ENCODE measurements at regions not wholly inside any gene's neighbourhood (a gene's known extent, or its start where the extent isn't known, plus 50 kb on each side); places are given as distances from the start of the nearest gene placed in this dataset.
A peak's percentile ranks its signal among the peaks of the same experiment; 100 is the strongest.

GRCh38 chr9:87340391-87340790 is 157.3 kb upstream of the DAPK1 start:
- no peaks in the 10 kb centered on the region for H3K9me3 Mint-ChIP-seq (ENCODE audit: unreplicated experiment)
- ChIA-PET POLR2A (interaction anchor here (1.3 to 5.2 kb wide), 2 partner anchors 35 to 41 kb away, joined by 3 to 79 read pairs; no protein-coding TSS in a partner anchor), CTCF (interaction anchor here (0.7 to 1.1 kb wide), 4 partner anchors 32 to 906 kb away, joined by 3 to 4 read pairs (median 3); no protein-coding TSS in a partner anchor)
- no peak overlapping the region for H3K27ac Mint-ChIP-seq (ENCODE audit: low read depth, unreplicated experiment)
- H3K4me1 Mint-ChIP-seq (ENCODE audit: insufficient read depth, unreplicated experiment): peaks cover 47% of the 10 kb centered on the region
- no peak for DNase-seq (ENCODE audit: unreplicated experiment)
- no peak for TF ChIP-seq CTCF (IDR thresholded peaks at IDR 0.05; ENCODE audit: unreplicated experiment)
- intact Hi-C loops (cut with micrococcal nuclease): no loop called here
- H3K36me3 Mint-ChIP-seq (ENCODE audit: insufficient read depth, unreplicated experiment): no peaks in the 10 kb centered on the region
- H3K4me3 Mint-ChIP-seq (ENCODE audit: unreplicated experiment): no peak overlapping the region
- no TSS peak for BruUV-seq (replicated peaks)
- H3K27me3 Mint-ChIP-seq (ENCODE audit: insufficient read depth, unreplicated experiment): no peaks in the 10 kb centered on the region

GRCh38 chr9:87342743-87343142 is 154.9 kb upstream of the DAPK1 start:
- intact Hi-C loops (cut with micrococcal nuclease): no loop called here
- POLR2A ChIA-PET: interaction anchor here (1.1 to 5.2 kb wide), 7 partner anchors 24 to 154 kb away, joined by 3 to 79 read pairs (median 10); partner anchors contain the start of gene DAPK1
- no peaks in the 10 kb centered on the region for H3K27me3 Mint-ChIP-seq (ENCODE audit: insufficient read depth, unreplicated experiment)
- CTCF ChIA-PET: interaction anchor here (0.6 to 4.2 kb wide), 6 partner anchors 11 to 929 kb away, joined by 3 to 36 read pairs (median 6); partner anchors contain the start of gene DAPK1
- H3K4me1 Mint-ChIP-seq (ENCODE audit: insufficient read depth, unreplicated experiment): peaks cover 37% of the 10 kb centered on the region
- no TSS peak for BruUV-seq (replicated peaks)
- H3K9me3 Mint-ChIP-seq (ENCODE audit: unreplicated experiment): no peaks in the 10 kb centered on the region
- no peak overlapping the region for H3K27ac Mint-ChIP-seq (ENCODE audit: low read depth, unreplicated experiment)
- H3K36me3 Mint-ChIP-seq (ENCODE audit: insufficient read depth, unreplicated experiment): no peaks in the 10 kb centered on the region
- TF ChIP-seq CTCF (IDR thresholded peaks at IDR 0.05; ENCODE audit: unreplicated experiment): no peak
- peak; percentile 54 for DNase-seq (ENCODE audit: unreplicated experiment)
- peak overlapping the region; percentile 35 for H3K4me3 Mint-ChIP-seq (ENCODE audit: unreplicated experiment)

- Mint-ChIP-seq H3K36me3 (ENCODE audit: insufficient read depth, unreplicated experiment) (no peaks in the 10 kb centered on the region), H3K27me3 (ENCODE audit: insufficient read depth, unreplicated experiment) (no peaks in the 10 kb centered on the region), H3K4me3 (ENCODE audit: unreplicated experiment) (peak overlapping the region; percentile 15), H3K27ac (ENCODE audit: low read depth, unreplicated experiment) (peak overlapping the region; percentile 85), H3K4me1 (ENCODE audit: insufficient read depth, unreplicated experiment) (peaks cover 32% of the 10 kb centered on the region), H3K9me3 (ENCODE audit: unreplicated experiment) (no peaks in the 10 kb centered on the region)
- intact Hi-C loops (cut with micrococcal nuclease): no loop called here
- ChIA-PET CTCF (interaction anchor here (0.6 to 4.2 kb wide), 11 partner anchors 8 to 930 kb away, joined by 3 to 36 read pairs (median 3); partner anchors contain the start of gene DAPK1), POLR2A (interaction anchor here (0.6 to 5.2 kb wide), 16 partner anchors 12 to 937 kb away, joined by 3 to 79 read pairs (median 4); partner anchors contain the start of gene DAPK1)
- BruUV-seq (replicated peaks): no TSS peak
- no peak for TF ChIP-seq CTCF (IDR thresholded peaks at IDR 0.05; ENCODE audit: unreplicated experiment)
- DNase-seq (ENCODE audit: unreplicated experiment): peak; percentile 69
Measured at GRCh38 chr9:87343816-87344430, 153.7 kb upstream of the DAPK1 start.

- intact Hi-C loops (cut with micrococcal nuclease): no loop called here
- ChIA-PET POLR2A (interaction anchor here (1.4 to 2.2 kb wide), 3 partner anchors 28 to 60 kb away, joined by 4 to 7 read pairs (median 6); no protein-coding TSS in a partner anchor), CTCF (interaction anchor here (0.6 to 4.2 kb wide), 5 partner anchors 9 to 317 kb away, joined by 3 to 36 read pairs (median 4); no protein-coding TSS in a partner anchor)
- Mint-ChIP-seq H3K27me3 (ENCODE audit: insufficient read depth, unreplicated experiment) (no peaks in the 10 kb centered on the region), H3K36me3 (ENCODE audit: insufficient read depth, unreplicated experiment) (no peaks in the 10 kb centered on the region), H3K9me3 (ENCODE audit: unreplicated experiment) (no peaks in the 10 kb centered on the region), H3K4me3 (ENCODE audit: unreplicated experiment) (no peak overlapping the region), H3K4me1 (ENCODE audit: insufficient read depth, unreplicated experiment) (peaks cover 38% of the 10 kb centered on the region), H3K27ac (ENCODE audit: low read depth, unreplicated experiment) (no peak overlapping the region)
- TF ChIP-seq CTCF (IDR thresholded peaks at IDR 0.05; ENCODE audit: unreplicated experiment): no peak
- no peak for DNase-seq (ENCODE audit: unreplicated experiment)
- no TSS peak for BruUV-seq (replicated peaks)
Measured at GRCh38 chr9:87346061-87346665, 151.5 kb upstream of the DAPK1 start.
